Activated CD4-positive, alpha-beta T cell treated with anti-CD3 and anti-CD28 coated beads for 48 hours (primary cell): ENCODE measurements at regions not wholly inside any gene's neighbourhood (a gene's known extent, or its start where the extent isn't known, plus 50 kb on each side); places are given as distances from the start of the nearest gene placed in this dataset.

Experiments used
- DNase-seq: peaks from one replicate; pipeline ENCODE4 v3.0.0-alpha.2; 2020

GRCh38 chr17:77366206-77366557 is 225.4 kb downstream of the SEC14L1 start:
- DNase-seq = no peak

GRCh38 chr17:77366558-77367245 is 225.9 kb downstream of the SEC14L1 start:
- no peak for DNase-seq

GRCh38 chr17:77369544-77369971 is 228.8 kb downstream of the SEC14L1 start:
- DNase-seq = no peak

- DNase-seq = no peak
Observed at GRCh38 chr17:77370586-77370985, 229.8 kb downstream of the SEC14L1 start.

- DNase-seq = no peak
Observed at GRCh38 chr17:77371117-77371887, 230.5 kb downstream of the SEC14L1 start.

- no peak for DNase-seq
Observed at GRCh38 chr17:77371888-77372443, 231.2 kb downstream of the SEC14L1 start.

- peak; percentile 71 for DNase-seq
Observed at GRCh38 chr17:77372444-77373298, 231.9 kb downstream of the SEC14L1 start.

- peak; percentile 42 for DNase-seq
Observed at GRCh38 chr17:77373299-77374169, 232.8 kb downstream of the SEC14L1 start.

GRCh38 chr17:77374170-77374936 is 233.6 kb downstream of the SEC14L1 start:
- DNase-seq = peak; percentile 84

- peak; percentile 29 for DNase-seq
Observed at GRCh38 chr17:77375108-77375916, 234.5 kb downstream of the SEC14L1 start.

GRCh38 chr17:77375917-77376651 is 235.3 kb downstream of the SEC14L1 start:
- peak; percentile 85 for DNase-seq

- no peak for DNase-seq
Observed at GRCh38 chr17:77376795-77377709, 236.3 kb downstream of the SEC14L1 start.

GRCh38 chr17:77377710-77378235 is 237.0 kb downstream of the SEC14L1 start:
- no peak for DNase-seq

- DNase-seq = no peak
Observed at GRCh38 chr17:77378318-77379064, 237.7 kb downstream of the SEC14L1 start.

- DNase-seq = no peak
Observed at GRCh38 chr17:77379065-77379428, 238.3 kb downstream of the SEC14L1 start.

GRCh38 chr17:77379832-77380231 is 239.1 kb downstream of the SEC14L1 start:
- no peak for DNase-seq

- no peak for DNase-seq
Observed at GRCh38 chr17:77380395-77381184, 239.8 kb downstream of the SEC14L1 start.
